ENCODE measurements at regions not wholly inside any gene's neighbourhood (a gene's known extent, or its start where the extent isn't known, plus 50 kb on each side); places are given as distances from the start of the nearest gene placed in this dataset.
A peak's percentile ranks its signal among the peaks of the same experiment; 100 is the strongest.
"Not testable (repeated sequence)": the region's sequence is repeated elsewhere in the genome, so short reads cannot be mapped to it uniquely, and the experiment has no call there.

DNA sequence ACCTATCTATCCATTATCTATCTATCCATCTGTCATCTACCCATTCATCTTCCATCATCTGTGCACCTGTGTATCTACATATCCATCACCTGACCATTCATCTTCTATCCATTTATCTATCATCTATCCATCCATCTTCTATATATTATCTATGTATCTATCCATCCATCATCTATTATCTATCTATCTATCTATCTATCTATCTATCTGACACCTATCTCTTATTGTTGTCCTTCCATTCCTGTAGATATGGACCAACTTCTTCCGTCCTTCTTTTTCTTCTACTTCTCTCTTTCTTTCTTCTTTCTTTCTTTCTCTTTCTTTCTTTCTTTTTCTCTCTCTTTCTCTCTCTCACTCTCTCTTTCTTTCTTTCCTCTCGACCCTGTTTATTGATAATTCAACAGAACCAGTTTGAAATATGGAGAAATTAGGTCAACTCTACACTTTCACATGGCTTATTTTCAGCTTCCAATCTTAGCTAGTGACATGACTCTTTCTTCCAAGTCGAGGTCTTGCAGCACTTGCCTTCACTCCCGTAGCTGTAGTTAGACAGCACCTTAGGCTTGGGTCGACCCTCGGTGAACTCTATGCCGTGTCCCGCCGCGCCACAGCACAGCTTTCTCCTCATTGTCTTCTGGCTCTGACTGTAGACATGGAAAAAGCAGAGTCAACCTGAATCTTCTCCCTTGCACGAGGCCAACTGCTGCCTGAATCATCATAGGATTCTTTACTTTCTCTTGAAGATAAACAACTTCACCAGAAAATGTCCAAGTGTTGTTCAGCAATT is 110.4 kb upstream of the EXOC2 start:
- H3K9me3 ChIP-seq (ENCODE audit: control extremely low read depth in 1 of 5, control insufficient read depth in 4 of 5, insufficient read depth in 2 of 5, low read depth in 1 of 5, low read length in 4 of 5), result no peaks in the 10 kb centered on the region
- no peak for DNase-seq
- no peak overlapping the region for H3K27ac ChIP-seq (ENCODE audit: insufficient read depth in 1 of 2, low read depth in 1 of 2, low read length in 2 of 2, poor library complexity in 1 of 2, severe bottlenecking in 2 of 2)
- peak overlapping the region in 1 of 7 experiments; percentile 24 for H3K4me3 ChIP-seq (ENCODE audit: control insufficient read depth in 1 of 7, extremely low read depth in 1 of 7, insufficient read depth in 4 of 7, low read depth in 2 of 7, low read length in 6 of 7)
- no peaks in the 10 kb centered on the region for H3K36me3 ChIP-seq (ENCODE audit: control insufficient read depth in 4 of 4, insufficient read depth in 4 of 4, low read length in 3 of 4)
- WGBS (ENCODE audit: insufficient coverage), result 84% methylated on average over 10 of the region's 11 CpGs
- peaks cover 0 to 19% (median 0%) of the 10 kb centered on the region in 4 experiments for H3K4me1 ChIP-seq (ENCODE audit: control extremely low read depth in 1 of 4, control insufficient read depth in 4 of 4, insufficient read depth in 4 of 4, low read length in 3 of 4)
- CTCF ChIA-PET, result interaction anchor here (0.7 kb wide), 1 partner anchor 346 kb away, joined by 3 read pairs; no protein-coding TSS in a partner anchor
- peaks cover 3 to 19% (median 6%) of the 10 kb centered on the region in 5 experiments for H3K27me3 ChIP-seq (replicated peaks in 2 of 5; ENCODE audit: control insufficient read depth in 4 of 5, insufficient read depth in 5 of 5, low read length in 4 of 5)
- POLR2A ChIA-PET, result no interaction called here

GRCh38 chr6:802701-803100 is 109.8 kb upstream of the EXOC2 start:
- WGBS (ENCODE audit: insufficient coverage), result 80% methylated on average over 7 of the region's 9 CpGs
- H3K27ac ChIP-seq (ENCODE audit: insufficient read depth in 1 of 2, low read depth in 1 of 2, low read length in 2 of 2, poor library complexity in 1 of 2, severe bottlenecking in 2 of 2), result no peak overlapping the region
- H3K9me3 ChIP-seq (ENCODE audit: control extremely low read depth in 1 of 5, control insufficient read depth in 4 of 5, insufficient read depth in 2 of 5, low read depth in 1 of 5, low read length in 4 of 5), result no peaks in the 10 kb centered on the region
- peaks cover 8 to 24% (median 11%) of the 10 kb centered on the region in 5 experiments for H3K27me3 ChIP-seq (replicated peaks in 2 of 5; ENCODE audit: control insufficient read depth in 4 of 5, insufficient read depth in 5 of 5, low read length in 4 of 5)
- H3K4me1 ChIP-seq (ENCODE audit: control extremely low read depth in 1 of 4, control insufficient read depth in 4 of 4, insufficient read depth in 4 of 4, low read length in 3 of 4), result peaks cover 0 to 19% (median 0%) of the 10 kb centered on the region in 4 experiments
- peak in 2 of 3 donors; percentile 16 to 46 for DNase-seq
- H3K36me3 ChIP-seq (ENCODE audit: control insufficient read depth in 4 of 4, insufficient read depth in 4 of 4, low read length in 3 of 4), result no peaks in the 10 kb centered on the region
- CTCF ChIA-PET, result no interaction called here
- POLR2A ChIA-PET, result no interaction called here
- H3K4me3 ChIP-seq (ENCODE audit: control insufficient read depth in 1 of 7, extremely low read depth in 1 of 7, insufficient read depth in 4 of 7, low read depth in 2 of 7, low read length in 6 of 7), result peak overlapping the region in 1 of 7 experiments; percentile 24

DNA sequence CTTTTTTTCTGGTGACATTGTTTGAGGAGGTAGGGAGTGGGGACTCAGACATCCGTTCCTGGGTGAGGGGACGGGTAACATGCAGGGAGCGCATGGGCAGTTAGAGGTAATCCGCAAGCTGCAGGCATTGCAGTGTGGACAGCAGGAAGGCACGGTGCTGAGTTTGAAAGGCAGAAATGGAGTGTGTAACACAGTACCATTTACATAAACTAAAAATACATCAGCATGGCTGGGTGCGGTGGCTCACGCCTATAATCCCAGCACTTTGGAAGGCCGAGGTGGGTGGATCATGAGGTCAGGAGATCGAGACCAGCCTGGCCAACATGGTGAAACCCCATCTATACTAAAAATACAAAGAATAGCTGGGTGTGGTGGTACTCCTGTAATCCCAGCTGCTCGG is 109.3 kb upstream of the EXOC2 start:
- H3K9me3 ChIP-seq (ENCODE audit: control extremely low read depth in 1 of 5, control insufficient read depth in 4 of 5, insufficient read depth in 2 of 5, low read depth in 1 of 5, low read length in 4 of 5); H3K27ac ChIP-seq (ENCODE audit: insufficient read depth in 1 of 2, low read depth in 1 of 2, low read length in 2 of 2, poor library complexity in 1 of 2, severe bottlenecking in 2 of 2); H3K36me3 ChIP-seq (ENCODE audit: control insufficient read depth in 4 of 4, insufficient read depth in 4 of 4, low read length in 3 of 4); CTCF ChIA-PET; DNase-seq; H3K4me3 ChIP-seq (ENCODE audit: control insufficient read depth in 1 of 7, extremely low read depth in 1 of 7, insufficient read depth in 4 of 7, low read depth in 2 of 7, low read length in 6 of 7); POLR2A ChIA-PET: not testable (repeated sequence)
- peaks cover 8 to 24% (median 11%) of the 10 kb centered on the region in 5 experiments for H3K27me3 ChIP-seq (replicated peaks in 2 of 5; ENCODE audit: control insufficient read depth in 4 of 5, insufficient read depth in 5 of 5, low read length in 4 of 5)
- H3K4me1 ChIP-seq (ENCODE audit: control extremely low read depth in 1 of 4, control insufficient read depth in 4 of 4, insufficient read depth in 4 of 4, low read length in 3 of 4), result peaks cover 0 to 19% (median 0%) of the 10 kb centered on the region in 4 experiments
- WGBS (ENCODE audit: insufficient coverage), result 80% methylated on average over 2 of the region's 10 CpGs

- no peak for DNase-seq
Measured at GRCh38 chr6:799769-800168, 106.8 kb upstream of the EXOC2 start.

DNA sequence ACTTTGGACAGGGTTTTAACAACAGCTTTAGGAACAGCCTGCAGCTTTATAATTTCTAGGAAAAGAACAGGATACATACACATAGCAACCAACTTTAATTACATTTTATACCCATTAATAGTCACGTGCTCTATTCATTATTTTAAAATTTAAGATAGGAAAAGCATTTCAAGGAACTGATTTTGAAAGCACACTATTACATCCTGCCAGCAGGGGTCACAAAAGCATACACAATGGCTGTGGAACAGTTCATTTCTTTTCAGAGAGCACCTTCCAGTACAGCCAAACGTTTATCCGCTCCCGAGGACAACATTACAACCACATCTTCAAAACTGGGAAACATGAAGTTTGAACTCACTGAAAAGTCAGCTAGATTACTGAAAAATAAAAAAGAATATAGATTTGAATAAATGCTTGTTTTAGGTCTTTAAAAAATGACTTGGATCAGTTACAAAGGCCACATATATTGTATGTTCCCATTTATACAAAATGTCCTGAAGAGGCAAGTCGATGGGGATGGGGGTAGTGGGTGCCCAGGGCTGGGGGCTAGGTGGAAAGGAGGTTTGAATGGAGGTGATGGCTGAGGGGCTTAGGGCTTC is 104.6 kb upstream of the EXOC2 start:
- H3K27me3 ChIP-seq (replicated peaks in 2 of 5; ENCODE audit: control insufficient read depth in 4 of 5, insufficient read depth in 5 of 5, low read length in 4 of 5), result peaks cover 26 to 51% (median 36%) of the 10 kb centered on the region in 5 experiments
- ChIA-PET POLR2A (no interaction called here), CTCF (interaction anchor here (0.9 to 3.6 kb wide), 9 partner anchors 9 to 639 kb away, joined by 3 to 16 read pairs (median 5); no protein-coding TSS in a partner anchor)
- peaks cover 0 to 13% (median 0%) of the 10 kb centered on the region in 4 experiments for H3K4me1 ChIP-seq (ENCODE audit: control extremely low read depth in 1 of 4, control insufficient read depth in 4 of 4, insufficient read depth in 4 of 4, low read length in 3 of 4)
- 43% methylated on average over 1 of the region's 5 CpGs for WGBS (ENCODE audit: insufficient coverage)
- H3K4me3 ChIP-seq (ENCODE audit: control insufficient read depth in 1 of 7, extremely low read depth in 1 of 7, insufficient read depth in 4 of 7, low read depth in 2 of 7, low read length in 6 of 7), result no peak overlapping the region
- no peaks in the 10 kb centered on the region for H3K36me3 ChIP-seq (ENCODE audit: control insufficient read depth in 4 of 4, insufficient read depth in 4 of 4, low read length in 3 of 4)
- H3K9me3 ChIP-seq (ENCODE audit: control extremely low read depth in 1 of 5, control insufficient read depth in 4 of 5, insufficient read depth in 2 of 5, low read depth in 1 of 5, low read length in 4 of 5), result no peaks in the 10 kb centered on the region
- peak; percentile 52 to 68 (median 66) for DNase-seq
- H3K27ac ChIP-seq (ENCODE audit: insufficient read depth in 1 of 2, low read depth in 1 of 2, low read length in 2 of 2, poor library complexity in 1 of 2, severe bottlenecking in 2 of 2), result no peak overlapping the region

More at GRCh38 chr6:799769-800168, 106.8 kb upstream of the EXOC2 start:
- H3K27me3 ChIP-seq (replicated peaks in 2 of 5; ENCODE audit: control insufficient read depth in 4 of 5, insufficient read depth in 5 of 5, low read length in 4 of 5), result peaks cover 17 to 34% (median 32%) of the 10 kb centered on the region in 5 experiments
- 86% methylated on average over 5 of the region's 6 CpGs for WGBS (ENCODE audit: insufficient coverage)
- no peaks in the 10 kb centered on the region for H3K9me3 ChIP-seq (ENCODE audit: control extremely low read depth in 1 of 5, control insufficient read depth in 4 of 5, insufficient read depth in 2 of 5, low read depth in 1 of 5, low read length in 4 of 5)
- H3K4me3 ChIP-seq (ENCODE audit: control insufficient read depth in 1 of 7, extremely low read depth in 1 of 7, insufficient read depth in 4 of 7, low read depth in 2 of 7, low read length in 6 of 7), result no peak overlapping the region
- peaks cover 0 to 24% (median 0%) of the 10 kb centered on the region in 4 experiments for H3K4me1 ChIP-seq (ENCODE audit: control extremely low read depth in 1 of 4, control insufficient read depth in 4 of 4, insufficient read depth in 4 of 4, low read length in 3 of 4)
- H3K27ac ChIP-seq (ENCODE audit: insufficient read depth in 1 of 2, low read depth in 1 of 2, low read length in 2 of 2, poor library complexity in 1 of 2, severe bottlenecking in 2 of 2), result no peak overlapping the region
- no peaks in the 10 kb centered on the region for H3K36me3 ChIP-seq (ENCODE audit: control insufficient read depth in 4 of 4, insufficient read depth in 4 of 4, low read length in 3 of 4)
- POLR2A ChIA-PET, result no interaction called here
- CTCF ChIA-PET, result interaction anchor here (1.1 to 3.6 kb wide), 2 partner anchors 11 to 112 kb away, joined by 3 to 16 read pairs; no protein-coding TSS in a partner anchor

DNA sequence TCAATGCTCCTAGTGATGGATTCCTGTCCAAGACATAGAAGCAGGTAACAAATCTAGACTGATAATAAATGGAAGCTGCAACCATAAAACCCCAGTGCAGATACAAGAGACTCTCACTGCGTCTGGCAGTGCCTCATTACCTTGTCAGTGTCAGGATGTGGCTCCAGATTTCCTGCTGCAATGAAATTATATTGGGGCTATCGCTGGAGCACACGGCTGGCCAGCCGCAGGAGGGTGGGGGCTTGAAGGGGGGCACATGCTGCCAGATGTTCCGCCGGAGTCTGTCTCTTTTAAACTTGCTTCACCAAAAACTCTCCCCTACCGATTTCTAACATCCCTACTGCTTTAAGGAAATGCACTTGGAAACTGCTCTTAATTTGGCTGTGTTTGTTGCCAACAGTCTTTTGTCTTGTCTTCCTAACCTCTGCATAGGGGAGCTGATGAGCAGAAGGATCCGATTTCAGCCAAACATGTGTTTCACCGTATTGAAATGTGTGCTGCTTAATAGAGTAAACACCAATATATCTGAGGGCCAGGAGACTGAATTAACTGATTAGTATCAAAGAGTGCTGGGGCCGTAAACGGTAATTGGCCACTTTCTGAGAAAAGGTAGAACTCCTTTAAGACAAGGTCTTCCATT is 102.2 kb upstream of the EXOC2 start:
- Histone ChIP-seq H3K4me1 (ENCODE audit: control extremely low read depth in 1 of 4, control insufficient read depth in 4 of 4, insufficient read depth in 4 of 4, low read length in 3 of 4) (peaks cover 0 to 5% (median 0%) of the 10 kb centered on the region in 4 experiments), H3K9me3 (ENCODE audit: control extremely low read depth in 1 of 5, control insufficient read depth in 4 of 5, insufficient read depth in 2 of 5, low read depth in 1 of 5, low read length in 4 of 5) (no peaks in the 10 kb centered on the region), H3K27me3 (replicated peaks in 2 of 5; ENCODE audit: control insufficient read depth in 4 of 5, insufficient read depth in 5 of 5, low read length in 4 of 5) (peaks cover 26 to 66% (median 33%) of the 10 kb centered on the region in 5 experiments), H3K4me3 (ENCODE audit: control insufficient read depth in 1 of 7, extremely low read depth in 1 of 7, insufficient read depth in 4 of 7, low read depth in 2 of 7, low read length in 6 of 7) (no peak overlapping the region), H3K36me3 (ENCODE audit: control insufficient read depth in 4 of 4, insufficient read depth in 4 of 4, low read length in 3 of 4) (no peaks in the 10 kb centered on the region), H3K27ac (ENCODE audit: insufficient read depth in 1 of 2, low read depth in 1 of 2, low read length in 2 of 2, poor library complexity in 1 of 2, severe bottlenecking in 2 of 2) (no peak overlapping the region)
- ChIA-PET POLR2A (no interaction called here), CTCF (interaction anchor here (0.8 kb wide), 1 partner anchor 602 kb away, joined by 3 read pairs; no protein-coding TSS in a partner anchor)
- 6% methylated on average over 5 of the region's 11 CpGs for WGBS (ENCODE audit: insufficient coverage)
- DNase-seq, result peak in 2 of 3 donors; percentile 51 to 71

All from common myeloid progenitor, CD34-positive (primary cell).